H1 (cell line): ENCODE measurements at regions not wholly inside any gene's neighbourhood (a gene's known extent, or its start where the extent isn't known, plus 50 kb on each side); places are given as distances from the start of the nearest gene placed in this dataset.

Experiments used
- CTCF ChIP-seq, 3 experiments: IDR thresholded peaks; 1 replicate in 2 of 3; 2 replicates in 1 of 3; pipeline versions ENCODE4 v1.5.1 to v1.6.1; 2011; ENCODE audit warnings: low read length in 3 of 3, mild to moderate bottlenecking in 3 of 3, inconsistent platforms in 2 of 3, low read depth in 1 of 3, moderate library complexity in 1 of 3; ENCODE audit not compliant: insufficient read depth in 1 of 3; ENCODE audit errors: control extremely low read depth in 1 of 3
- EZH2 ChIP-seq: fragments of 200-600 bp; sonication (generic); IDR thresholded peaks from 2 replicates; pipeline ENCODE4 v1.7.1; 2012; ENCODE audit warnings: low read depth, mild to moderate bottlenecking, moderate library complexity, low read length, inconsistent platforms; ENCODE audit not compliant: severe bottlenecking
- FOSL1 ChIP-seq: IDR thresholded peaks from 2 replicates; pipeline ENCODE4 v1.6.1; 2011; ENCODE audit warnings: mild to moderate bottlenecking, low read depth, low read length, moderate library complexity; ENCODE audit not compliant: insufficient read depth
- GABPA ChIP-seq: IDR thresholded peaks from 2 replicates; pipeline ENCODE4 v1.6.1; 2011; ENCODE audit warnings: mild to moderate bottlenecking, low read length, moderate library complexity, borderline replicate concordance; ENCODE audit not compliant: insufficient read depth
- JUND ChIP-seq: IDR thresholded peaks from 2 replicates; pipeline ENCODE4 v1.6.1; 2011; ENCODE audit warnings: mild to moderate bottlenecking, improper control_type of control experiment, low read length
- POLR2A ChIP-seq, 2 experiments: IDR thresholded peaks; 1 replicate in 1 of 2; 2 replicates in 1 of 2; pipeline ENCODE4 v1.6.1; 2011; ENCODE audit warnings: low read depth in 2 of 2, low read length in 2 of 2, mild to moderate bottlenecking in 2 of 2; ENCODE audit errors: control extremely low read depth in 1 of 2
- RFX5 ChIP-seq: IDR thresholded peaks from 2 replicates; pipeline ENCODE4 v1.6.1; 2011; ENCODE audit warnings: low read depth, low read length, improper control_type of control experiment, borderline replicate concordance
- RNF2 ChIP-seq: fragments of 200-900, 300-1000 bp; sonication (generic); IDR thresholded peaks from 2 replicates; pipeline ENCODE4 v1.7.1; 2016; ENCODE audit warnings: borderline replicate concordance, low read depth, mild to moderate bottlenecking, antibody characterized with exemption, low read length; ENCODE audit not compliant: poor library complexity, severe bottlenecking; ENCODE audit errors: missing control alignments
- USF2 ChIP-seq: IDR thresholded peaks from 2 replicates; pipeline ENCODE4 v1.6.1; 2011; ENCODE audit warnings: low read length, improper control_type of control experiment
- YY1 ChIP-seq: IDR thresholded peaks from 2 replicates; pipeline ENCODE4 v1.6.1; 2011; ENCODE audit warnings: low read depth, mild to moderate bottlenecking, low read length

- TF ChIP-seq RFX5 = no peak
- no peak for TF ChIP-seq POLR2A (IDR thresholded peaks at IDR 0.05; ENCODE audit: control extremely low read depth in 1 of 2, low read depth in 2 of 2, low read length in 2 of 2)
- no peak for TF ChIP-seq CTCF (IDR thresholded peaks at IDR 0.05; ENCODE audit: control extremely low read depth in 1 of 3, insufficient read depth in 1 of 3, low read depth in 1 of 3, low read length in 3 of 3)
- TF ChIP-seq JUND = no peak
- TF ChIP-seq EZH2 = no peak
- no peak for TF ChIP-seq RNF2
- no peak for TF ChIP-seq GABPA
- TF ChIP-seq USF2 = no peak
- no peak for TF ChIP-seq YY1
- no peak for TF ChIP-seq FOSL1
Observed at GRCh38 chr10:128540128-128540762, 414.0 kb upstream of the MKI67 start.
